ENCODE measurements at regions not wholly inside any gene's neighbourhood (a gene's known extent, or its start where the extent isn't known, plus 50 kb on each side); places are given as distances from the start of the nearest gene placed in this dataset.

- TF ChIP-seq PKNOX1 (IDR thresholded peaks at IDR 0.05) (no peak), NCOA6 (IDR thresholded peaks at IDR 0.05) (no peak), CHD2 (IDR thresholded peaks at IDR 0.05; ENCODE audit: low read depth, low read length) (no peak), TCFL5 (CRISPR knock-in tag; conservative IDR thresholded peaks at IDR 0.05) (no peak), ZNF668 (CRISPR knock-in tag; IDR thresholded peaks at IDR 0.05) (no peak)
Observed at GRCh38 chr12:31780096-31780495, 51.3 kb upstream of the AMN1 start.

Data from K562 (cell line).